ENCODE measurements at regions not wholly inside any gene's neighbourhood (a gene's known extent, or its start where the extent isn't known, plus 50 kb on each side); places are given as distances from the start of the nearest gene placed in this dataset.
"Not testable (repeated sequence)": the region's sequence is repeated elsewhere in the genome, so short reads cannot be mapped to it uniquely, and the experiment has no call there.

DNA sequence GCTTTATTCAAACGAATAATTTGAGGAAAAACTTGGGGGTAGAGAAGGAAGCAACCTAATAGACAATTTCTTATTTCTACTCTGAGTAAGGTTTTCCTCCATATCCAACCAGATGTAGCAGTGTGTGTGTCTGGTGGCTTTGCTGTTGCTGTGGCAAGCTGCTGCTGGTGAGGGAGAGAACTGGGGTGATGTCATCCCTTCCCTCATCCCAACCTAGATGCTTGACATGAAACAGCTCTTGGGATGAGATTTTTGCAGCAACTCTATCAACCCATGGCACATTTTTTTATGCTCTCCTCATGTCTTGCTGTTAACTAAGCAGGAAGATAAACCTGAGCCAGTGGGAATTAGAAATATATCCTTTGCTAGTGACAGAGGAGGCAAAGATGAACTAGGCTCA is 135.8 kb downstream of the PCSK1 start:
- TF ChIP-seq, protein P1, sequence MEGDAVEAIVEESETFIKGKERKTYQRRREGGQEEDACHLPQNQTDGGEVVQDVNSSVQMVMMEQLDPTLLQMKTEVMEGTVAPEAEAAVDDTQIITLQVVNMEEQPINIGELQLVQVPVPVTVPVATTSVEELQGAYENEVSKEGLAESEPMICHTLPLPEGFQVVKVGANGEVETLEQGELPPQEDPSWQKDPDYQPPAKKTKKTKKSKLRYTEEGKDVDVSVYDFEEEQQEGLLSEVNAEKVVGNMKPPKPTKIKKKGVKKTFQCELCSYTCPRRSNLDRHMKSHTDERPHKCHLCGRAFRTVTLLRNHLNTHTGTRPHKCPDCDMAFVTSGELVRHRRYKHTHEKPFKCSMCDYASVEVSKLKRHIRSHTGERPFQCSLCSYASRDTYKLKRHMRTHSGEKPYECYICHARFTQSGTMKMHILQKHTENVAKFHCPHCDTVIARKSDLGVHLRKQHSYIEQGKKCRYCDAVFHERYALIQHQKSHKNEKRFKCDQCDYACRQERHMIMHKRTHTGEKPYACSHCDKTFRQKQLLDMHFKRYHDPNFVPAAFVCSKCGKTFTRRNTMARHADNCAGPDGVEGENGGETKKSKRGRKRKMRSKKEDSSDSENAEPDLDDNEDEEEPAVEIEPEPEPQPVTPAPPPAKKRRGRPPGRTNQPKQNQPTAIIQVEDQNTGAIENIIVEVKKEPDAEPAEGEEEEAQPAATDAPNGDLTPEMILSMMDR (IDR thresholded peaks at IDR 0.05) = no peak
- H3K4me1 Mint-ChIP-seq (ENCODE audit: low read depth) = peaks cover 77% of the 10 kb centered on the region
- H3K36me3 Mint-ChIP-seq (ENCODE audit: low read depth) = peaks cover 20% of the 10 kb centered on the region
- H3K4me3 Mint-ChIP-seq = peak overlapping the region; percentile 55
- peak overlapping the region; percentile 95 for H3K27ac Mint-ChIP-seq
- H3K9me3 Mint-ChIP-seq = peaks cover 9% of the 10 kb centered on the region
- DNase-seq = peak; percentile 82
- H3K27me3 Mint-ChIP-seq (ENCODE audit: insufficient read depth) = no peaks in the 10 kb centered on the region; the same call in none of the 2 replicates

DNA sequence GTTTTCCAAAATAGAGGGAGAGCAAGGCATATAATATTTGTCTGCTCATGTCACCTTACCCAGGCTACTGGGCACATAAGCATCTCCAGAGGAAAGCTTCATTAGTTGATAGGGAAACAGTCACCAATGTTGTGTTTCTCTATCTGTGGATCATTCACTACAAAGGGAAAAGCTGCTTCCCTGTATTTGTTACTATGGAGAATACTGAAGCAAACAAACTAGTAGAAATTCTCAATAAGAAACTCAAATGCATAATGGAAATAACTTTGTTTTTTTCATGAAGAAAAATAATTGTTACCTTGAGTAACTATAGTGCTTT is 138.2 kb downstream of the PCSK1 start:
- Mint-ChIP-seq H3K4me3 (peak overlapping the region; percentile 22; the same call in 1 of the 2 replicates), H3K27ac (peak overlapping the region; percentile 82), H3K4me1 (ENCODE audit: low read depth) (peaks cover 72% of the 10 kb centered on the region), H3K36me3 (ENCODE audit: low read depth) (peaks cover 10% of the 10 kb centered on the region), H3K9me3 (0 out of 2 replicates have a peak, but pooled peaks cover under 1% of the 10 kb centered on the region), H3K27me3 (ENCODE audit: insufficient read depth) (no peaks in the 10 kb centered on the region; the same call in none of the 2 replicates)
- no peak for DNase-seq
- TF ChIP-seq, protein P1 (IDR thresholded peaks at IDR 0.05) = no peak

DNA sequence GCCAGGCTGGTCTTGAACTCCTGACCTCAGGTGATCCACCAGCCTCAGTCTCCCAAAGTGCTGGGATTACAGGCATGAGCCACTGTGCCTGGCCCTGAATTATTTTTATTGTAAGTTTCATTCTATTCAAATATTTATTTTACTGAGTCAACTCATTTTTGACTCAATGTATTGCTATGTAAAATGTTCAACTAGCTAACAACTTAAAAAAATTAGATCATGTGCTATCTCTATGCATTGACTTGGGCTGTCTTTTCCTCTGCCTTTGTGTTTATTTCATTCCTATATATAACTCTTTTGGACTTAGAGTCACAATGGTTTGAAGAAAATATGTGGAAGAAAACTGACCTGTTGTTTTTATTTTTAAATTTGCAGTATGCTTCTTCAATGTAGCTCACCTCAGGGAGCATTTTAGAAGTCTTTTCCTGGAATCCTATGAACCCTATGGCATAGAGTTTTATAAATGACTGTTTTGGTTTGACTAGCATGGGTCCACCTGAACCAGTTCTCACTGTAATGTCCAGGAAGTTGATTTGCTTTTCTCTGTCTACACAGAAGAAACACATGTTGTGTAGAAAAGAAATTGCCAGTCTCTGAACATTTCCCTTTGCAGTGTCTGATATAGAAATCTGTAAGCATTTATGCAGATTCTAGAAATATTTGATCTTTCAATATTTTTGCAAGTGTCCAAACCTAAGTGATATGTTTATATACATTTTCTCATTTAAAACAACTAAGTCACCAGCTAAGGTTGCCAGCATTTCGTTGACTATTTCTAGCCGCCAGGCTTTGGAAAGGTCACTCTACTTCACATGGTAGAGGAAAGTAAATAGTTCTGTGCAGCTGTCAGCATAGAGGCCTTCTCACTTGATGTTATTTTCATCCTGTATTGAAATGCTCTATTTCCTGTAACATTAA is 138.8 kb downstream of the PCSK1 start:
- Mint-ChIP-seq H3K36me3 (ENCODE audit: low read depth) (peaks cover 14% of the 10 kb centered on the region), H3K9me3 (no peaks in the 10 kb centered on the region), H3K27ac (peak overlapping the region; percentile 82), H3K27me3 (ENCODE audit: insufficient read depth) (no peaks in the 10 kb centered on the region; the same call in none of the 2 replicates), H3K4me3 (peak overlapping the region; percentile 36; the same call in 1 of the 2 replicates), H3K4me1 (ENCODE audit: low read depth) (peaks cover 75% of the 10 kb centered on the region)
- TF ChIP-seq, protein P1 (IDR thresholded peaks at IDR 0.05) = no peak
- DNase-seq = peak; percentile 26

DNA sequence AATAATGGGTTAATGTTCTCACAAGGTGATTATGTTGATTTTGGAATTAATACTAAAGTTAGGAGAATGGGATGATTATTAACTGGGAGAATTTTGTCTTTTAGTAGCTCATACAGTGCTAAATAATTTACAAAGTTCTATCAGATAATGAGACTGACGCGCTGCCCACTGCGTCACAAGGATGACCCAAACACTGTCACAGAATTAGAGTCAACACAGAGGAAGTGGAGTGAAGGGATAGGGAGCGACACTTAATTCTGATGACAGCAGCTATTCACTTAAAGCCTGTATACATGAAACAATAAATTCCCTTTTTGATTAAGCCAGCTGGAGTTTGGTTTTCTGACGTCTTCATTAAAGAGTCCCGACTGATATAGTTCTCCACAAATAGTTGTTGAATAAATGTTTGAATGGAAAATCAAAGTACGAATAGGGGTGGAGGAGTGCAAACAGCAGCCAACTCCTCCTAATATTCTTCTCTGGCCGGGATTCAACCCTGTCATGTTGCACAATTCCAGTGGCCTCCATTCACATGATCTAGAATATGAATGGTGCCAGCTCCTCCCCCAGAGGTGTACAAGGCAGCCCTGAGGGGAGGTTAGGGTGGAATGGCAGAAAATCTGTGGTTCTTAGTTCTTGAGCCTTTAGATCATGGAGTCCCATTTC is 140.3 kb downstream of the PCSK1 start:
- H3K4me3 Mint-ChIP-seq = no peak overlapping the region
- no peaks in the 10 kb centered on the region for H3K9me3 Mint-ChIP-seq
- H3K27ac Mint-ChIP-seq = no peak overlapping the region
- no peak for DNase-seq
- TF ChIP-seq, protein P1 (IDR thresholded peaks at IDR 0.05) = no peak
- H3K27me3 Mint-ChIP-seq (ENCODE audit: insufficient read depth) = no peaks in the 10 kb centered on the region; the same call in 1 of the 2 replicates
- H3K4me1 Mint-ChIP-seq (ENCODE audit: low read depth) = peaks cover 78% of the 10 kb centered on the region
- H3K36me3 Mint-ChIP-seq (ENCODE audit: low read depth) = peaks cover 15% of the 10 kb centered on the region

DNA sequence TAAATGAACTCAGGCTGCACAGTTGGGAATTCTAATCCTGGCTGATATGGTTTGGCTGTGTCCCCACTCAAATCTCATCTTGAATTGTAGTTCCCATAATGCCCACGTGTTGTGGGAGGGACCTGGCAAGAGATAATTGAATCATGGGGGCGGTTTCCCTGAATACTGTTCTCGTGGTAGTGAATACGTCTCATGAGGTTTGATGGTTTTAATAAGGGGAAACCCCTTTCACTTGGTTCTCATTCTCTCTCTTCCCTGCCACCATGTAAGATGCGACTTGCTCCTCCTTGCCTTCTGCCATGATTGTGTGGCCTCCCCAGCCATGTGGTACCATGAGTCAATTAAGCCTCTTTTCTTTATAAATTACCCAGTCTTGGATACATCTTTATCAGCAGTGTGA is 143.8 kb downstream of the PCSK1 start:
- not testable (repeated sequence) for H3K9me3 Mint-ChIP-seq; DNase-seq; H3K4me3 Mint-ChIP-seq; H3K27me3 Mint-ChIP-seq (ENCODE audit: insufficient read depth)
- peaks cover 56% of the 10 kb centered on the region for H3K4me1 Mint-ChIP-seq (ENCODE audit: low read depth)
- peaks cover 15% of the 10 kb centered on the region for H3K36me3 Mint-ChIP-seq (ENCODE audit: low read depth)
- H3K27ac Mint-ChIP-seq = peak overlapping the region; percentile 54; the same call in 1 of the 2 replicates

DNA sequence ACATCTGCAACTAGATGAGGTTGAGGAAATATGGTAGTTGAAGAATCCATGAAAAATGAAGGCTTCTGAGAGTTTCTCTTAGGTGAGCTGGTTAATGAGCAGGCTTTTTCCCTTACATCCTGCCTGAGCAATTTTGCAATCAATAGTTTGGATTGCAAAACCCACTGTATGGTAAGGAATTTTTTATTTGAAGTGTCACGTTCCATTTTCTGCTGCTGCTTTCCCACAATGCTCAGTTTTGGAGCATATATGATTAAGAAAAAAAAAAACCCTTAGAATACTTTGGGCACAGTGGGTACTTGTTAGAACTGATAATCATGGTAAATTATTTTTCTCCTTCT is 144.2 kb downstream of the PCSK1 start:
- H3K27me3 Mint-ChIP-seq (ENCODE audit: insufficient read depth) = no peaks in the 10 kb centered on the region
- H3K4me3 Mint-ChIP-seq = no peak overlapping the region
- TF ChIP-seq, protein P1 (IDR thresholded peaks at IDR 0.05) = no peak
- no peak for DNase-seq
- no peaks in the 10 kb centered on the region for H3K9me3 Mint-ChIP-seq
- H3K27ac Mint-ChIP-seq = no peak overlapping the region
- peaks cover 15% of the 10 kb centered on the region for H3K36me3 Mint-ChIP-seq (ENCODE audit: low read depth)
- peaks cover 56% of the 10 kb centered on the region for H3K4me1 Mint-ChIP-seq (ENCODE audit: low read depth)

All from HFFc6 (cell line).